GM12891 (cell line): ENCODE measurements at regions not wholly inside any gene's neighbourhood (a gene's known extent, or its start where the extent isn't known, plus 50 kb on each side); places are given as distances from the start of the nearest gene placed in this dataset.
"Not testable (repeated sequence)": the region's sequence is repeated elsewhere in the genome, so short reads cannot be mapped to it uniquely, and the experiment has no call there.

Experiments
- DNase-seq: peaks from one replicate; pipeline ENCODE4 v3.0.0; 2011; ENCODE audit warnings: low spot score; ENCODE audit not compliant: insufficient read length
- FAIRE-seq: peaks from 2 replicates; lab custom pipeline; 2011; peaks lifted over from hg19 to GRCh38; lab: Jason Lieb, UNC
- PAX5 ChIP-seq: IDR thresholded peaks from 2 replicates; pipeline ENCODE4 v1.6.1; 2011; ENCODE audit warnings: low read length, moderate library complexity, mild to moderate bottlenecking; ENCODE audit not compliant: insufficient read depth, severe bottlenecking
- POLR2A ChIP-seq: IDR thresholded peaks from 2 replicates; pipeline ENCODE4 v1.6.1; 2011; ENCODE audit warnings: low read depth, low read length, control low read depth
- POLR2AphosphoS5 ChIP-seq: IDR thresholded peaks from 2 replicates; pipeline ENCODE4 v1.6.1; 2011; ENCODE audit warnings: low read depth, low read length, control low read depth
- POU2F2 ChIP-seq: IDR thresholded peaks from 2 replicates; pipeline ENCODE4 v1.6.1; 2011; ENCODE audit warnings: low read depth, mild to moderate bottlenecking, control low read depth, low read length, moderate library complexity
- SPI1 ChIP-seq: IDR thresholded peaks from 2 replicates; pipeline ENCODE4 v1.6.1; 2011; ENCODE audit warnings: low read depth, low read length, control low read depth
- TAF1 ChIP-seq: IDR thresholded peaks from 2 replicates; pipeline ENCODE4 v1.6.1; 2011; ENCODE audit warnings: low read depth, low read length, control low read depth

DNA sequence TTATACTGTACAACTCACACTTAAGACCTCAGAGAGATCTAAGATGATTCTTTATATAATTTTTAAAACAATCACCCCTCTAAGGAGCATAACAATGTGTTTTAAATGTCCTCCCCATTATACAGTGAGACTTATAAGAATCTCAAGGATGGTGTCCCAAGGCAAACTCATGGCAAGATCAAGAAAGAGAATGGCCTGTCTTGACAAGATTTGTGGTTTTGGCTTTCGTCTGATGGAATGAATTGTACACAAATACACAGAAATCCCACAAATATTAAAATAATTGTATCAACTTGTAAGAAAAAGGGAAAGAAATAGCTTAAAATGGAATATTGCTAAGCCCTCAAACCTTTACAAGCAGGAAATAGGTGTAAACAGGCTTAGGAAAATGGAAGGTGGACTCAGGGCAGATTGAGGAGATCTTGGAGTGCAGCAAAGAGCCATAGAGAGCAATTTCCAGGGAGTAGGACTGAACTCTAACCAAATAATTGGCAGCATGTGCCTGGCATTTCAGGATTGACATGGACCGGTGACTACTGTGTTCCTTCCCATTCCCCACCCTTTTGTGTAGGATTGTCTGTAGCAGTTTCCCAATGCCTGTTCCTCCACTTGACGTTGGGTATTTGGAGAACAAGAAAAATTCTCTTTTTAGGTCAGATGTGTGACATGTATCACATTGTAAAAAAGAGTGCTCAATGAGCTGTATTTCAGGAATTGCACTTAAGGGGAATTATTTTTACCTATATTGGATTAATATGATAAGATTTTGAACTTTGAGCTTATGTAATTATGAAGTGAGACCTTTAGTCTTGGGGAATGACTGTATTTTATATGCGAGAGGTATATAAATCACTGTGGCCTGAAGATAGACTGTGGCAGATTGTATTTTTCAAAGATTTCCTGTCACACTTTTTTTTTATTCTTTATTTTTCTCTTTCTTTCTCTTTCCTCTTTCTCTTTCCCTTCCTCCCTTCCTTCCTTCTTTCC lies 317.8 kb upstream of the SLITRK3 start:
- FAIRE-seq (no peak), DNase-seq (no peak)
- TF ChIP-seq SPI1 (no peak), POU2F2 (no peak), POLR2AphosphoS5 (no peak), PAX5 (no peak), TAF1 (no peak), POLR2A (no peak)

DNA sequence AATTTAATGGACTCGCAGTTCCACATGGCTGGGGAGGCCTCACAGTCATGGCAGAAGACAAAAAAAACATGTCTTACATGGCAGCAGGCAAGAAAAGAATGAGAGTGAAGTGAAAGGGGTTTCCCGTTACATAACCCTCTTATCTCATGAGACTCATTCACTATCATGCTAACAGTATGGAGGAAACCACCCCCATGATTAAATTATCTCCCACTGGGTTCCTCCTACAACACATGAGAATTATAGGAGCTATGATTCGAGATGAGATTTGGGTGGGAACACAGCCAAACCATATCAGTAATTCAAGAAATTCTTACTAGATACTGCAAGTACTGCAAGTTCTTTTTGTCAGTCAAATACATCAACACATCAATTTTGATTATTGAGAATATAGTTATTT lies 311.4 kb upstream of the SLITRK3 start:
- TF ChIP-seq POU2F2 (no peak), POLR2A (no peak)

DNA sequence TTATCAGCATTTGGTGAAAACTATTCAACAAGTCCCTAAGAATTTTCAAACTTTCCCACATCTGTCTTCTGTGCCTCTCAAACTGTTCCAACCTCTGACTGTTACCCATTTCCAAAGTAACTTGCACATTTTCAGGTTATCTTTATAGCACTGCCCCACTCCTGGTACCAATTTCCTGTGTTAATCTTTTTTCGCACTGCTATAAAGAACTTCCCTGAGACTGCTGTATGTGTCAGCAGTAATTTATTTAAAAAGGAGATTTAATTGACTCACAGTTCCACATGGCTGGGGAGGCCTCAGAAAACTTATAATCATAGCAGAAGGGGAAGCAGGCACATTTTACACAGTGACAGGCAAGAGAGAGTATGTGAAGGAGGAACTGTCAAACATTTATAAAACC lies 310.9 kb upstream of the SLITRK3 start:
- FAIRE-seq (no peak), DNase-seq (no peak)
- no peak for TF ChIP-seq POLR2AphosphoS5
- no peak for TF ChIP-seq TAF1
- TF ChIP-seq POLR2A = no peak
- TF ChIP-seq SPI1 = no peak
- TF ChIP-seq PAX5 = no peak
- no peak for TF ChIP-seq POU2F2

More for the DNA sequence above, 311.4 kb upstream of the SLITRK3 start:
- no peak for DNase-seq
- FAIRE-seq = no peak

DNA sequence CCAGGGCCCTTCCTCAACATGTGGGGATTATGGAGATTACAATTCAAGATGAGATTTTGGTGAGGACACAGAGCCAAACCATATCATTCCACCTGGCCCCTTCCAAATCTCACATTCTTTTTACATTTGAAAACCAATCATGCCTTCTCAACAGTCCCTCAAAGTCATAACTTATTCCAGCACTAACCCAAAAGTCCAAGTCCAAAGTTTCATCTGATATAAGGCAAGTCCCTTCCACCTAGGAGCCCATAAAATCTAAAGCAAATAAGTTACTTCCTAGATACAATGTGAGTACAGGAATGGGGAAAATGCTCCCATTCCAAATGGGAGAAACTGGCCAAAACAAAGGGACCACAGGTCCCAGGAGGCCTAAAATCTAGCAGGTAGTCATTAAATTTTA lies 309.5 kb upstream of the SLITRK3 start:
- FAIRE-seq (no peak), DNase-seq (no peak)
- TF ChIP-seq TAF1 = no peak

DNA sequence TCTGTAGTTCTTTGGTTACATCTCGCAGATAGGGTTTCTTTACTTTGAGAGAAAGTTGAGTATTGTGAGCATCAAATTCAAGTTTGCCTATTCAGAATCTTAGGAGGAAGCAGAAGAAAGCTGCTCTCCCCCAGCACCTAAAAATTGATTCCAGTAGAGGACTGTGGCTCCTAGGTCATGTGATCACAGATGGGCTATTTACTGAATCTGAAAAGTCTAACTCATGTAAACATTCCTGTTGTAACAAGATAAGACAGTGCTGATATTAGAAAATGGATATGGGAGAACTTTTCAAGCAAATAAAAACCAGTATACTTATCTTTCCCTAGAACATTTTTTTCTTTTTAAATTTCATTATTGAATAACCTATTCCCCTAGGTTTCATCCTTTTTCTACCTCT lies 308.4 kb upstream of the SLITRK3 start:
- TF ChIP-seq POU2F2 (no peak), POLR2AphosphoS5 (no peak), TAF1 (no peak), PAX5 (no peak), SPI1 (no peak), POLR2A (no peak)
- DNase-seq (no peak), FAIRE-seq (no peak)

DNA sequence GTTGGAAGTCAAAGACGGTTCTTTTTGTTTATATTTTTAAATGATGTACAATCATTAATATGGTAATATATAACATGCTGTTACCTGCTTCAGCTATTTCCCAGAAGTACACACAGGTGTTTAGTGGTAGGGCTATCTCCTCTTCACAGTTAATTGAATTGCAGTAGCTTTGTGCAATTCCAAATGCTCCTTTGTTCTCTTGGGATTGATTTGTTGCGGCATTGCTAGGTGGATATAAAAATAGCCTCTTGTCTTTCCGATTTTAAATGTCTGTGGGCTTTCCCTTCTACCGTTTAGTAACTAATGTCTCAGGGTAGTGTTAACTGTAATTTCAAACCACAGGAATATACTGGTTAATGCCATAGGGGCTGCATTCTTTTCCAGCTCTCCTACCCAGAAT lies 307.6 kb upstream of the SLITRK3 start:
- no peak for TF ChIP-seq SPI1
- no peak for TF ChIP-seq POU2F2
- no peak for TF ChIP-seq POLR2A
- TF ChIP-seq TAF1 = no peak
- TF ChIP-seq POLR2AphosphoS5 = no peak
- TF ChIP-seq PAX5 = no peak
- no peak for DNase-seq
- FAIRE-seq = no peak

DNA sequence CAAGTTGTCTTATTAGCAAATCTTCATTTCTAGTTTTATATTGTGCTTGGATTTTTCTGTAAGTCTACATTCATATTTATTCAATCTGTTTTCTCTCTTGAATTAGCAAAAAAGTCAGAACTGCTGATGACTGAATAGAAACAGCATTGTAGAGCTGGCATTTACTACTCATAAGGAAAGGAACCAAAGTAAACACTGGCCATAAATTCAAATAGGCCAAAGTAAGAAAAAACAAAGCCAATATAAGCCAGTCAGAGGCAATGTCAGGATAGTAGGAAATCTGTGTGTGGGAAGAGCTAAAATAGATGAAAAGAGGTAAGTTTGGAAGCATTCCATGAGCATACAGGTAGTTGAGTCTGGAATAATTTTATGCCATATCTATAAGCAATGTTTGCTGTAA lies 307.2 kb upstream of the SLITRK3 start:
- FAIRE-seq = no peak
- TF ChIP-seq POLR2A = no peak
- TF ChIP-seq TAF1 = no peak
- no peak for TF ChIP-seq PAX5
- TF ChIP-seq POU2F2 = no peak
- no peak for TF ChIP-seq POLR2AphosphoS5
- no peak for DNase-seq

DNA sequence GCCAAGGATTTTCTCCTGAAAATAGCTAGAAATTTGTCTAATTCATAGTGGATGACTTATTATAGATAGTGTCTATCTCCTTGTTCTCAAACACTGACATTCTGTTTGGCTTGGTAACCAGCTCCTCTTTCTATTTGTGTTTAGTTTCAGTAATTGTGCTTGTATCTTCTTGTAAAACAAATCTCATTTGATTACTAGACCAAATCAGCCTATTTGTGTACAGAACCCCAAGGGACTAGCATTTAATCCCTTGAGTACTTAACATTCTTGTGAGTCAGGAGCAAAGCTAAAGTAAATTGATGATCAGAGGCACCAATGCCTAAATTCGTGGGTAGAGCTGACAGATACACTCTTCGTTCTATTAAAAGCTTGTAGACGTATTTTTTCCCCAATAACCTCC lies 306.5 kb upstream of the SLITRK3 start:
- FAIRE-seq (no peak), DNase-seq (no peak)
- TF ChIP-seq POLR2AphosphoS5 (no peak), SPI1 (no peak), PAX5 (no peak), TAF1 (no peak)

DNA sequence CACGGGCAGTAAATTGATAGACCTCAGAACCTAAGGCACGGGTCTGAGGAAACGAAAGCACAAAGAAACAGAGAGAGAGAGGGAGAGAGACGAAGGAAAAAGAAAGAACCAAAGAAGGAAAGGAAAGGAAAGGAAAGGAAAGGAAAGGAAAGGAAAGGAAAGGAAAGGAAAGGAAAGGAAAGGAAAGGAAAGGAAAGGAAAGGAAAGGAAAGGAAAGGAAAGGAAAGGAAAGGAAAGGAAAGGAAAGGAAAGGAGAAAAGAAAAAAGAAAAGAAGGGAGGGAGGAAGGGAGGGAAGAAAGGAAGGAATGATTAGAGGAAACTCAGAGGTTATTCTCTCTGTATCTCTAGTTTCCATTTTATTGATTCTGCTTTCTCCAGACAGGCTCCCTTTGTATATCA lies 302.6 kb upstream of the SLITRK3 start:
- FAIRE-seq = not testable (repeated sequence)

DNA sequence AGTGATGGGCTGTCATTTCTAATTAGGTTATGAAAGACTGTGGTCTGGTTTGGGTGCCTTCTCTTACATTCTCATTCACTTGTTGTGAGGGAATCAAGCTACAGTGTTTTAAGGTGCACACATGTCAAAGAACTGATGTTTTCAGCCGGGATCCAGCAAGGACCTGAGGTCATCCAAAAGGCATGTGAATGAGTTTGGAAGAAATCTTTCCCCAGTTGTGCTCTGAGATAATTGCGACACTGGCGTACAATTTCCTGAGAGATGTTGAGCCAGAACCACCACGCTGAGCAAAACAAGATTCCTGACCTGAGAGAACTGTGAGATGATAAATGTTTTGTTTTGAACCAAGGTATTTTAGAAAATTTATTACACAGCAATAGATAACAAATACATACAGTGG lies 295.3 kb upstream of the SLITRK3 start:
- no peak for FAIRE-seq
- TF ChIP-seq PAX5 (no peak), POU2F2 (no peak), POLR2A (no peak), POLR2AphosphoS5 (no peak), TAF1 (no peak), SPI1 (no peak)
- no peak for DNase-seq

More for the DNA sequence above, 302.6 kb upstream of the SLITRK3 start:
- DNase-seq = not testable (repeated sequence)

DNA sequence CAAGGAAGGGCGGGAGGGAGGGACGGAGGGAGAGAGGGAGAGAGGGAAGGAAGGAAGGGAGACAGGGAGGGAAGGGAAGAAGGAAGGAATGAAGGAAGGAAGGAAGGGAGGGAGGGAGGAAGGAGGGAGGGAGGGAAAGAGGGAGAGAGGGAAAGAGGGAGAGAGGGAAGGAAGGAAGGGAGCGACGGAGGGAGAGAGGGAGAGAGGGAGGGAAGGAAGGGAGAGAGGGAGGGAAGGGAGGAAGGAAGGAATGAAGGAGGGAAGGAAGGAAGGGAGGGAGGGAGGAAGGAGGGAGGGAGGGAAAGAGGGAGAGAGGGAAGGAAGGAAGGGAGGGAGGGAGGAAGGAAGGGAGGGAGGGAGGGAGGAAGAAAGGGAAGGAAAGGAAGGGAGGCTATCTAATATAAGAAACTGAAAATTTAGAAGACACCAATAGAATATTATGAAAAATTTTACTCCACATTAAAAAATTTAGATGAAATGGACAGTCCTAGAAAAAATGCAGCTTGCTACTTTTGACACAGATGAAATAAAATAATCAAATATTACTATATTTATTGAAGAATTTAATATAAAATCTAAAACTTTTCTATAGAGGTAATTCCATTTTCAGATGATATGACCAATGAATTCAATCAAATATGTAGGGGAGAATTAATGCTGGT lies 280.3 kb upstream of the SLITRK3 start:
- no peak for TF ChIP-seq POU2F2
- TF ChIP-seq SPI1 = no peak
- no peak for TF ChIP-seq POLR2AphosphoS5
- no peak for TF ChIP-seq POLR2A
- no peak for TF ChIP-seq PAX5
- TF ChIP-seq TAF1 = no peak
- no peak for FAIRE-seq
- DNase-seq = no peak
